Fibroblast of lung (primary cell): ENCODE measurements at regions not wholly inside any gene's neighbourhood (a gene's known extent, or its start where the extent isn't known, plus 50 kb on each side); places are given as distances from the start of the nearest gene placed in this dataset.

Experiments used
- DNase-seq, 2 donors: peaks; one replicate each; pipeline versions ENCODE4 v3.0.0 to v3.0.0-alpha.2; 2010; ENCODE audit warnings: low read depth in 2 of 2
- H2AFZ ChIP-seq: 2 replicates; pipeline ENCODE4 v1.5.1; 2012; ENCODE audit warnings: low read length, control low read depth, inconsistent platforms
- H3K27ac ChIP-seq: 2 replicates; pipeline ENCODE4 v1.5.1; 2011; ENCODE audit warnings: low read length, control low read depth; ENCODE audit not compliant: insufficient read depth
- H3K27me3 ChIP-seq: 2 replicates; pipeline ENCODE4 v1.5.1; 2011; ENCODE audit warnings: mild to moderate bottlenecking, low read length; ENCODE audit not compliant: control insufficient read depth, insufficient read depth
- H3K36me3 ChIP-seq: 2 replicates; pipeline ENCODE4 v1.5.1; 2011; ENCODE audit warnings: low read length; ENCODE audit not compliant: control insufficient read depth, insufficient read depth
- H3K4me1 ChIP-seq: 2 replicates; pipeline ENCODE4 v1.5.1; 2011; ENCODE audit warnings: low read length; ENCODE audit not compliant: control insufficient read depth, insufficient read depth; ENCODE audit errors: extremely low read depth
- H3K4me2 ChIP-seq: 2 replicates; pipeline ENCODE4 v1.5.1; 2011; ENCODE audit warnings: low read length, control low read depth; ENCODE audit not compliant: insufficient read depth; ENCODE audit errors: extremely low read depth
- H3K4me3 ChIP-seq, 4 experiments: fragments of 200-600 bp in 1 of 4; sonication (generic) in 1 of 4; replicated peaks in 1 of 4; 2 replicates each; pipeline ENCODE4 v1.5.1; 2011 to 2016; ENCODE audit warnings: low read length in 4 of 4, low read depth in 3 of 4, mild to moderate bottlenecking in 3 of 4, control low read depth in 2 of 4, inconsistent platforms in 1 of 4, mixed read lengths in 1 of 4; ENCODE audit not compliant: insufficient read depth in 1 of 4; ENCODE audit errors: control extremely low read depth in 1 of 4
- H3K79me2 ChIP-seq: 2 replicates; pipeline ENCODE4 v1.5.1; 2012; ENCODE audit warnings: mild to moderate bottlenecking, low read length, inconsistent platforms; ENCODE audit not compliant: control insufficient read depth, insufficient read depth
- H3K9ac ChIP-seq: 2 replicates; pipeline ENCODE4 v1.5.1; 2011; ENCODE audit warnings: mild to moderate bottlenecking, low read length, control low read depth; ENCODE audit not compliant: insufficient read depth
- H3K9me3 ChIP-seq: 2 replicates; pipeline ENCODE4 v1.5.1; 2012; ENCODE audit warnings: low read depth, low read length; ENCODE audit not compliant: control insufficient read depth, insufficient read depth
- H4K20me1 ChIP-seq: 2 replicates; pipeline ENCODE4 v1.5.1; 2011; ENCODE audit warnings: low read length; ENCODE audit not compliant: control insufficient read depth, insufficient read depth; ENCODE audit errors: extremely low read depth
- EZH2 ChIP-seq: IDR thresholded peaks from 2 replicates; pipeline ENCODE4 v1.5.1; 2012; ENCODE audit warnings: low read length, control low read depth, mild to moderate bottlenecking; ENCODE audit errors: missing control alignments
- TF ChIP-seq, protein P1 (sequence below), 2 donors: IDR thresholded peaks in 1 of 2; conservative IDR thresholded peaks in 1 of 2; 1 replicate in 1 of 2; 2 replicates in 1 of 2; pipeline ENCODE4 v1.5.1; 2011 to 2012; ENCODE audit warnings: low read length in 2 of 2, control low read depth in 1 of 2, inconsistent platforms in 1 of 2, low read depth in 1 of 2, mild to moderate bottlenecking in 1 of 2

DNA sequence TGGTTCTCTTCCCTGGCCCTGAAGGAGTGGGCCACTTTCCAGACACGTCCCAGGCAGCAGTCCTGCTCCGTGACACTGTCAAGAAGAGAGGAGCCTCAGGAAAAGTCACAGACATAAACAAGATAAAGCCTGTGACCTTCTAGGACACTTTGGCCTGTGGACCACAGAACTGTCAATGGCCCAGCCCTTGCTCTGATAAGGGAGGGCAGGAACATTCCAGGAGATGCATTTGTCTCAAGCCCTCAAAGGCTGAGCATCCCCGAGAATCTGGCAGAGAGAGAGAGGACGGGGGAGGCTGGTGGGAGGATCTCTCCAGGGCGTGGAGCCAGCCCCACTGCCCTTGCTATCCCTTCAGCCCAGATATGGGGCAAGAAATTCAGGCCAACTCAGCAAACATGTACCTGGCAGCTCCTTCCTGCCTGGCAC lies 476.4 kb downstream of the INSC start:
- no peak overlapping the region for H2AFZ ChIP-seq
- TF ChIP-seq, protein P1, sequence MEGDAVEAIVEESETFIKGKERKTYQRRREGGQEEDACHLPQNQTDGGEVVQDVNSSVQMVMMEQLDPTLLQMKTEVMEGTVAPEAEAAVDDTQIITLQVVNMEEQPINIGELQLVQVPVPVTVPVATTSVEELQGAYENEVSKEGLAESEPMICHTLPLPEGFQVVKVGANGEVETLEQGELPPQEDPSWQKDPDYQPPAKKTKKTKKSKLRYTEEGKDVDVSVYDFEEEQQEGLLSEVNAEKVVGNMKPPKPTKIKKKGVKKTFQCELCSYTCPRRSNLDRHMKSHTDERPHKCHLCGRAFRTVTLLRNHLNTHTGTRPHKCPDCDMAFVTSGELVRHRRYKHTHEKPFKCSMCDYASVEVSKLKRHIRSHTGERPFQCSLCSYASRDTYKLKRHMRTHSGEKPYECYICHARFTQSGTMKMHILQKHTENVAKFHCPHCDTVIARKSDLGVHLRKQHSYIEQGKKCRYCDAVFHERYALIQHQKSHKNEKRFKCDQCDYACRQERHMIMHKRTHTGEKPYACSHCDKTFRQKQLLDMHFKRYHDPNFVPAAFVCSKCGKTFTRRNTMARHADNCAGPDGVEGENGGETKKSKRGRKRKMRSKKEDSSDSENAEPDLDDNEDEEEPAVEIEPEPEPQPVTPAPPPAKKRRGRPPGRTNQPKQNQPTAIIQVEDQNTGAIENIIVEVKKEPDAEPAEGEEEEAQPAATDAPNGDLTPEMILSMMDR (conservative IDR thresholded peaks at IDR 0.05 in 1 of 2, IDR thresholded peaks at IDR 0.05 in 1 of 2; ENCODE audit: low read depth in 1 of 2, low read length in 2 of 2), result no peak
- no peak for TF ChIP-seq EZH2
- no peaks in the 10 kb centered on the region for H3K36me3 ChIP-seq
- no peak overlapping the region for H3K4me2 ChIP-seq
- H3K4me1 ChIP-seq, result no peaks in the 10 kb centered on the region
- no peaks in the 10 kb centered on the region for H3K27me3 ChIP-seq
- no peaks in the 10 kb centered on the region for H3K9me3 ChIP-seq
- no peak overlapping the region for H3K4me3 ChIP-seq
- DNase-seq, result no peak
- no peaks in the 10 kb centered on the region for H4K20me1 ChIP-seq
- H3K9ac ChIP-seq, result no peak overlapping the region
- H3K27ac ChIP-seq, result no peak overlapping the region
- H3K79me2 ChIP-seq, result no peaks in the 10 kb centered on the region

GRCh38 chr11:15594607-15595006 lies 479.9 kb downstream of the INSC start:
- no peaks in the 10 kb centered on the region for H3K27me3 ChIP-seq
- no peak overlapping the region for H3K27ac ChIP-seq
- no peaks in the 10 kb centered on the region for H3K36me3 ChIP-seq
- no peak overlapping the region for H3K4me3 ChIP-seq
- H4K20me1 ChIP-seq, result no peaks in the 10 kb centered on the region
- DNase-seq, result no peak
- H3K4me2 ChIP-seq, result no peak overlapping the region
- no peak overlapping the region for H3K9ac ChIP-seq
- no peak overlapping the region for H2AFZ ChIP-seq
- H3K79me2 ChIP-seq, result no peaks in the 10 kb centered on the region
- H3K4me1 ChIP-seq, result no peaks in the 10 kb centered on the region
- TF ChIP-seq, protein P1 (conservative IDR thresholded peaks at IDR 0.05 in 1 of 2, IDR thresholded peaks at IDR 0.05 in 1 of 2; ENCODE audit: low read depth in 1 of 2, low read length in 2 of 2), result no peak
- no peak for TF ChIP-seq EZH2
- H3K9me3 ChIP-seq, result no peaks in the 10 kb centered on the region

GRCh38 chr11:15599376-15599775 lies 484.7 kb downstream of the INSC start:
- H3K9ac ChIP-seq, result no peak overlapping the region
- H3K79me2 ChIP-seq, result no peaks in the 10 kb centered on the region
- TF ChIP-seq, protein P1 (conservative IDR thresholded peaks at IDR 0.05 in 1 of 2, IDR thresholded peaks at IDR 0.05 in 1 of 2; ENCODE audit: low read depth in 1 of 2, low read length in 2 of 2), result no peak
- TF ChIP-seq EZH2, result no peak
- H2AFZ ChIP-seq, result no peak overlapping the region
- no peaks in the 10 kb centered on the region for H3K36me3 ChIP-seq
- no peak overlapping the region for H3K27ac ChIP-seq
- no peaks in the 10 kb centered on the region for H3K27me3 ChIP-seq
- H3K4me3 ChIP-seq, result no peak overlapping the region
- H3K4me2 ChIP-seq, result no peak overlapping the region
- no peaks in the 10 kb centered on the region for H4K20me1 ChIP-seq
- DNase-seq, result no peak
- no peaks in the 10 kb centered on the region for H3K9me3 ChIP-seq
- H3K4me1 ChIP-seq, result no peaks in the 10 kb centered on the region
